ENCODE measurements at regions not wholly inside any gene's neighbourhood (a gene's known extent, or its start where the extent isn't known, plus 50 kb on each side); places are given as distances from the start of the nearest gene placed in this dataset.

DNA sequence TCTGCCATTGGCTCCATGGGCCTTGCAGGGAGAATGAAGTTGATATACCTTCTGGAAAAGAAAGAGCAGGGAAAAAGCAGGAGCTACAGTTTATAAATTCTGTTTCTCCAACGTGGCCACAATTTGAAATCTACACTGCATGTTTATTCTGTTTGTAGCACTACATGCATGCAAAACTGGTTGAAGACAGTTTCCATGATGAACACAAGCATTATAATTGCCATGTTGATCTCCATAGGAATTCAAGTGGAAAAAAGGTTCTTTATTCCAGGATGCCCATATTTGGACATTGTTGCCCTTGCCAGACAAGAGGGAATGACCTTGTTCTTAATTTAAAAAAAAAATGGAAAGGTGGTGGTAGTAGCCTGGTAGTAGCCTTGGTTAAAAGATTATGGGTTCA, 69.2 kb upstream of the PALM2AKAP2 start:
- 82% methylated on average over 1 of the region's 1 CpG; no CpG with 5 or more reads in 1 of the 2 experiments for WGBS, 2 experiments (ENCODE audit: extremely low coverage in 1 of 2, insufficient coverage in 1 of 2, insufficient read length in 1 of 2, insufficient replicate concordance in 2 of 2, low coverage in 1 of 2, low lambda C conversion rate in 2 of 2, missing lambda C conversion rate in 1 of 2)
- H2BK15ac ChIP-seq (ENCODE audit: low read length) = no peak overlapping the region
- H2AFZ ChIP-seq (ENCODE audit: low read length) = no peak overlapping the region
- FAIRE-seq (no peak), DNase-seq (ENCODE audit: low read depth in 1 of 2, low spot score in 2 of 2) (no peak)
- no peaks in the 10 kb centered on the region for H4K20me1 ChIP-seq (replicated peaks in 1 of 2; ENCODE audit: control insufficient read depth in 1 of 2, insufficient read depth in 2 of 2, low read length in 2 of 2)
- no peak overlapping the region for H2BK12ac ChIP-seq (ENCODE audit: low read depth, low read length)
- no peak overlapping the region for H2BK5ac ChIP-seq (ENCODE audit: low read depth, low read length)
- no peaks in the 10 kb centered on the region for H3K27me3 ChIP-seq (replicated peaks in 1 of 4; ENCODE audit: control insufficient read depth in 3 of 4, extremely low read depth in 1 of 4, insufficient read depth in 3 of 4, low read length in 3 of 4)
- ChIA-PET CTCF (ENCODE audit: partially characterized antibody) (interaction anchor here (1.0 kb wide), 1 partner anchor 10 kb away, joined by 4 read pairs; no protein-coding TSS in a partner anchor), POLR2A (ENCODE audit: partially characterized antibody) (no interaction called here)
- H3K14ac ChIP-seq (ENCODE audit: insufficient read length) = no peak overlapping the region
- no peak overlapping the region for H3K4ac ChIP-seq (replicated peaks; ENCODE audit: insufficient read length, low read depth, low read length)
- no peak overlapping the region for H4K5ac ChIP-seq (ENCODE audit: insufficient read length, low read depth, low read length)
- TF ChIP-seq SIRT6 (IDR thresholded peaks at IDR 0.05; ENCODE audit: low read length) (no peak), SRF (IDR thresholded peaks at IDR 0.05; ENCODE audit: low read depth, low read length) (no peak), GABPA (IDR thresholded peaks at IDR 0.05; ENCODE audit: borderline replicate concordance, insufficient read depth, low read length) (no peak), EP300 (IDR thresholded peaks at IDR 0.05; ENCODE audit: borderline replicate concordance in 1 of 2, low read depth in 2 of 2, low read length in 2 of 2) (no peak), KDM5A (IDR thresholded peaks at IDR 0.05; ENCODE audit: low read length) (no peak), ATF2 (IDR thresholded peaks at IDR 0.05; ENCODE audit: low read length) (no peak), EGR1 (IDR thresholded peaks at IDR 0.05; ENCODE audit: borderline replicate concordance, low read depth, low read length) (no peak), GTF2F1 (IDR thresholded peaks at IDR 0.05; ENCODE audit: borderline replicate concordance, low read depth, low read length) (no peak)
- TF ChIP-seq, protein P1, sequence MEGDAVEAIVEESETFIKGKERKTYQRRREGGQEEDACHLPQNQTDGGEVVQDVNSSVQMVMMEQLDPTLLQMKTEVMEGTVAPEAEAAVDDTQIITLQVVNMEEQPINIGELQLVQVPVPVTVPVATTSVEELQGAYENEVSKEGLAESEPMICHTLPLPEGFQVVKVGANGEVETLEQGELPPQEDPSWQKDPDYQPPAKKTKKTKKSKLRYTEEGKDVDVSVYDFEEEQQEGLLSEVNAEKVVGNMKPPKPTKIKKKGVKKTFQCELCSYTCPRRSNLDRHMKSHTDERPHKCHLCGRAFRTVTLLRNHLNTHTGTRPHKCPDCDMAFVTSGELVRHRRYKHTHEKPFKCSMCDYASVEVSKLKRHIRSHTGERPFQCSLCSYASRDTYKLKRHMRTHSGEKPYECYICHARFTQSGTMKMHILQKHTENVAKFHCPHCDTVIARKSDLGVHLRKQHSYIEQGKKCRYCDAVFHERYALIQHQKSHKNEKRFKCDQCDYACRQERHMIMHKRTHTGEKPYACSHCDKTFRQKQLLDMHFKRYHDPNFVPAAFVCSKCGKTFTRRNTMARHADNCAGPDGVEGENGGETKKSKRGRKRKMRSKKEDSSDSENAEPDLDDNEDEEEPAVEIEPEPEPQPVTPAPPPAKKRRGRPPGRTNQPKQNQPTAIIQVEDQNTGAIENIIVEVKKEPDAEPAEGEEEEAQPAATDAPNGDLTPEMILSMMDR (IDR thresholded peaks at IDR 0.05; ENCODE audit: control extremely low read depth in 1 of 3, insufficient read depth in 1 of 3, low read depth in 1 of 3, low read length in 3 of 3) = no peak
- TF ChIP-seq, protein P2, sequence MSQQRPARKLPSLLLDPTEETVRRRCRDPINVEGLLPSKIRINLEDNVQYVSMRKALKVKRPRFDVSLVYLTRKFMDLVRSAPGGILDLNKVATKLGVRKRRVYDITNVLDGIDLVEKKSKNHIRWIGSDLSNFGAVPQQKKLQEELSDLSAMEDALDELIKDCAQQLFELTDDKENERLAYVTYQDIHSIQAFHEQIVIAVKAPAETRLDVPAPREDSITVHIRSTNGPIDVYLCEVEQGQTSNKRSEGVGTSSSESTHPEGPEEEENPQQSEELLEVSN (IDR thresholded peaks at IDR 0.05) = no peak
- no peak overlapping the region for H4K91ac ChIP-seq (replicated peaks; ENCODE audit: insufficient read length, low read length)
- H3K9me3 ChIP-seq (ENCODE audit: insufficient read depth in 2 of 2, low read depth in 1 of 2, low read length in 1 of 2) = no peaks in the 10 kb centered on the region
- H3K9ac ChIP-seq (replicated peaks in 1 of 4; ENCODE audit: extremely low read depth in 1 of 4, low read depth in 3 of 4, low read length in 3 of 4) = no peak overlapping the region
- no peak overlapping the region for H3K56ac ChIP-seq (replicated peaks; ENCODE audit: insufficient read length, low read depth, low read length)
- H4K8ac ChIP-seq (ENCODE audit: extremely low read depth, insufficient read depth, low read length) = no peak overlapping the region
- no peak overlapping the region for H3K27ac ChIP-seq (ENCODE audit: low read depth, low read length)
- H3K18ac ChIP-seq (ENCODE audit: extremely low read depth, low read length) = no peak overlapping the region
- H3K4me2 ChIP-seq (ENCODE audit: insufficient read depth in 1 of 2, low read depth in 2 of 2, low read length in 2 of 2) = no peak overlapping the region
- H3K23ac ChIP-seq (ENCODE audit: insufficient read length) = no peak overlapping the region
- H3K79me2 ChIP-seq (ENCODE audit: control insufficient read depth in 1 of 2, insufficient read depth in 2 of 2, low read length in 2 of 2) = no peaks in the 10 kb centered on the region; a peak in 1 of 4 replicates
- H3K4me3 ChIP-seq (ENCODE audit: extremely low read depth in 1 of 4, insufficient read depth in 2 of 4, low read depth in 3 of 4, low read length in 4 of 4) = no peak overlapping the region
- H2AK5ac ChIP-seq (ENCODE audit: low read depth, low read length) = no peak overlapping the region
- H2BK120ac ChIP-seq (replicated peaks; ENCODE audit: low read depth, low read length) = no peak overlapping the region
- H3K23me2 ChIP-seq (ENCODE audit: low read depth, low read length) = no peaks in the 10 kb centered on the region
- no peaks in the 10 kb centered on the region for H3K36me3 ChIP-seq (ENCODE audit: control insufficient read depth in 2 of 4, insufficient read depth in 4 of 4, low read length in 3 of 4)
- H2BK20ac ChIP-seq (ENCODE audit: low read length) = no peak overlapping the region
- H3K79me1 ChIP-seq (ENCODE audit: low read depth, low read length) = no peaks in the 10 kb centered on the region
- no peaks in the 10 kb centered on the region for H3K4me1 ChIP-seq (replicated peaks in 1 of 4; ENCODE audit: control insufficient read depth in 3 of 4, insufficient read depth in 4 of 4, low read length in 3 of 4)
